ENCODE measurements at regions not wholly inside any gene's neighbourhood (a gene's known extent, or its start where the extent isn't known, plus 50 kb on each side); places are given as distances from the start of the nearest gene placed in this dataset.

GRCh38 chr7:51501620-51502019, 185.0 kb upstream of the COBL start:
- TF ChIP-seq POLR2A (IDR thresholded peaks at IDR 0.05; ENCODE audit: low read depth) (no peak), CTCF (IDR thresholded peaks at IDR 0.05) (no peak)
